Endothelial cell of umbilical vein (primary cell): ENCODE measurements at regions not wholly inside any gene's neighbourhood (a gene's known extent, or its start where the extent isn't known, plus 50 kb on each side); places are given as distances from the start of the nearest gene placed in this dataset.

ENCODE experiments used
- BruUV-seq: library from RNA; stranded (reverse); fragments of 400-500 nt; replicated peaks from 2 replicates; lab custom pipeline; 2021; lab: Mats Ljungman, UMichigan
- CTCF ChIA-PET: fragments of 300-600, 350-600 bp; sonication (Branson Sonifier 250); formaldehyde crosslinking; loops from one replicate; lab custom pipeline; 2021; ENCODE audit warnings: antibody characterized with exemption, inconsistent platforms; lab: Charles Lee
- POLR2A ChIA-PET: fragments of 300-600, 350-600 bp; sonication (Branson Sonifier 250); formaldehyde crosslinking; loops from one replicate; lab custom pipeline; 2021; ENCODE audit warnings: antibody characterized with exemption, inconsistent platforms; lab: Charles Lee
- DNase-seq: peaks from one replicate; pipeline ENCODE4 v3.0.0-alpha.2; 2011; ENCODE audit warnings: low read depth, low spot score
- FAIRE-seq: peaks from 2 replicates; lab custom pipeline; 2011; peaks lifted over from hg19 to GRCh38; lab: Jason Lieb, UNC
- H2AFZ ChIP-seq: 2 replicates; pipeline ENCODE4 v1.6.0; 2012; ENCODE audit warnings: low read depth, low read length, control low read depth, inconsistent platforms
- H3K27ac ChIP-seq: 2 replicates; pipeline ENCODE4 v1.5.1; 2011; ENCODE audit warnings: low read depth, mild to moderate bottlenecking, control low read depth, low read length, moderate library complexity; ENCODE audit not compliant: insufficient read depth
- H3K27me3 ChIP-seq, 2 experiments: 2 replicates each; pipeline versions ENCODE4 v1.6.0 to v1.6.1; 2011; ENCODE audit warnings: low read length in 2 of 2, mixed read lengths in 1 of 2; ENCODE audit not compliant: control insufficient read depth in 2 of 2, insufficient read depth in 2 of 2
- H3K36me3 ChIP-seq, 2 experiments: 2 replicates in 1 of 2; 3 replicates in 1 of 2; pipeline ENCODE4 v1.5.1; 2011; ENCODE audit warnings: low read length in 2 of 2, mild to moderate bottlenecking in 1 of 2, moderate library complexity in 1 of 2; ENCODE audit not compliant: control insufficient read depth in 2 of 2, insufficient read depth in 2 of 2; ENCODE audit errors: extremely low read depth in 1 of 2
- H3K4me1 ChIP-seq: 3 replicates; pipeline ENCODE4 v1.5.1; 2011; ENCODE audit warnings: mild to moderate bottlenecking, low read length; ENCODE audit not compliant: control insufficient read depth, insufficient read depth; ENCODE audit errors: extremely low read depth
- H3K4me2 ChIP-seq: 2 replicates; pipeline ENCODE4 v1.6.1; 2011; ENCODE audit warnings: low read length, control low read depth, mixed read lengths; ENCODE audit not compliant: insufficient read depth
- H3K4me3 ChIP-seq, 3 experiments: fragments of 200-600 bp in 1 of 3; sonication (generic), shearing (Covaris generic) in 1 of 3; replicated peaks in 1 of 3; 2 replicates each; pipeline ENCODE4 v1.5.1; 2011 to 2016; ENCODE audit warnings: control low read depth in 3 of 3, low read length in 3 of 3, mild to moderate bottlenecking in 2 of 3, inconsistent platforms in 1 of 3, low read depth in 1 of 3, moderate library complexity in 1 of 3; ENCODE audit not compliant: insufficient read depth in 1 of 3
- H3K79me2 ChIP-seq: 2 replicates; pipeline ENCODE4 v1.6.0; 2012; ENCODE audit warnings: low read length, inconsistent platforms; ENCODE audit not compliant: control insufficient read depth, insufficient read depth
- H3K9ac ChIP-seq: replicated peaks from 2 replicates; pipeline ENCODE3; 2011; ENCODE audit warnings: low read length, control low read depth; ENCODE audit not compliant: insufficient read depth; ENCODE audit errors: extremely low read depth
- H3K9me1 ChIP-seq: replicated peaks from 3 replicates; pipeline ENCODE4 v1.6.0; 2011; ENCODE audit warnings: mild to moderate bottlenecking, low read length; ENCODE audit not compliant: control insufficient read depth, insufficient read depth; ENCODE audit errors: extremely low read depth
- H3K9me3 ChIP-seq: replicated peaks from 2 replicates; pipeline ENCODE4 v1.5.1; 2012; ENCODE audit warnings: low read length, inconsistent platforms; ENCODE audit not compliant: control insufficient read depth, insufficient read depth
- H4K20me1 ChIP-seq: replicated peaks from 2 replicates; pipeline ENCODE3; 2011; ENCODE audit warnings: mild to moderate bottlenecking, low read length; ENCODE audit not compliant: control insufficient read depth, insufficient read depth; ENCODE audit errors: extremely low read depth
- EZH2 ChIP-seq: IDR thresholded peaks from 2 replicates; pipeline ENCODE4 v1.6.1; 2012; ENCODE audit warnings: borderline replicate concordance, low read depth, mild to moderate bottlenecking, moderate library complexity, low read length, inconsistent platforms; ENCODE audit not compliant: severe bottlenecking
- FOS ChIP-seq: IDR thresholded peaks from 2 replicates; pipeline ENCODE4 v1.6.1; 2011; ENCODE audit warnings: mild to moderate bottlenecking, low read length, moderate library complexity, borderline replicate concordance; ENCODE audit not compliant: insufficient read depth
- GATA2 ChIP-seq: IDR thresholded peaks from 2 replicates; pipeline ENCODE4 v1.7.0; 2011; ENCODE audit warnings: low read depth, mild to moderate bottlenecking, moderate library complexity, mixed read lengths, low read length; ENCODE audit not compliant: insufficient read length, insufficient read depth
- JUN ChIP-seq: IDR thresholded peaks from 2 replicates; pipeline ENCODE4 v1.6.1; 2011; ENCODE audit warnings: borderline replicate concordance, low read depth; ENCODE audit not compliant: insufficient read length, insufficient read depth
- MYC ChIP-seq: IDR thresholded peaks from one replicate; pipeline ENCODE4 v1.6.1; 2011; ENCODE audit warnings: mild to moderate bottlenecking, low read depth, low read length
- POLR2A ChIP-seq: IDR thresholded peaks from 2 replicates; pipeline ENCODE4 v1.6.1; 2012; ENCODE audit warnings: low read depth, mild to moderate bottlenecking, control low read depth, low read length
- POLR2AphosphoS5 ChIP-seq: IDR thresholded peaks from 2 replicates; pipeline ENCODE4 v1.6.1; 2012; ENCODE audit warnings: low read depth, mild to moderate bottlenecking, control low read depth, low read length, moderate library complexity; ENCODE audit not compliant: insufficient read depth
- dilution Hi-C: fragments of 300-500 bp; cut with MboI; formaldehyde crosslinking; loops from one replicate; pipeline ENCODE4 v1.15.0; 2019; ENCODE audit warnings: low sequenced_read_pairs; ENCODE audit not compliant: extremely low pct_ligation_motif_present
- intact Hi-C: fragments of 100-400 bp; cut with micrococcal nuclease; formaldehyde crosslinking; loops from one replicate; pipeline ENCODE4 v1.10.0; 2022
- TF ChIP-seq, protein P1 (sequence below): IDR thresholded peaks from 2 replicates; pipeline ENCODE4 v1.6.1; 2011; ENCODE audit not compliant: insufficient read depth, insufficient read length
- TF ChIP-seq, protein P2 (sequence below), 2 donors: IDR thresholded peaks; 1 replicate in 1 of 2; 2 replicates in 1 of 2; pipeline ENCODE4 v1.5.1; 2011; ENCODE audit warnings: low read length in 2 of 2, mild to moderate bottlenecking in 2 of 2, moderate library complexity in 2 of 2, control low read depth in 1 of 2, inconsistent platforms in 1 of 2, low read depth in 1 of 2; ENCODE audit not compliant: insufficient read depth in 1 of 2; ENCODE audit errors: extremely low read depth in 1 of 2

DNA sequence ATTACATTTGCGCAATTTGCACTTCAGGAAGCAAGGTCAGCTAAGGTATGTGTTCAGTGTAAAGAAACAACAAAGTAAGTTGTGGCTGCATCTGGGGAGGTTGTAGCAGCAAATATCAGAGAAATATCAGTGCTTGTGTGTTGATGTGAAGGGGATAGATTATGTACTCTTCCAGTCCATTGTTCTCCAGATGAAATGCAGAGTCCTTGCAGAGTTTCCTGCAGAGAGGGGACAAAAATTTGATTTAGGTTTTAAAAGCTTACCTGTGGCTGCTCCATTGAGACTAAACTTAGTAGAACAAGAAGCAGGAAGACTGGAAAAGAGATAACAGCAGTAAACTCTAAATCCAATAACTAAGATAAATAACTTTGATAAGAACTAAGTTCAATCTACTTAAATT is 952.2 kb downstream of the CDH18 start:
- no peak overlapping the region for H3K4me2 ChIP-seq
- intact Hi-C loops (no loop called here), dilution Hi-C loops (no loop called here)
- H3K36me3 ChIP-seq = no peaks in the 10 kb centered on the region
- H3K9ac ChIP-seq = no peak overlapping the region
- no peaks in the 10 kb centered on the region for H4K20me1 ChIP-seq
- TF ChIP-seq MYC (no peak), POLR2A (no peak), FOS (no peak), EZH2 (no peak), GATA2 (no peak)
- TF ChIP-seq, protein P1, sequence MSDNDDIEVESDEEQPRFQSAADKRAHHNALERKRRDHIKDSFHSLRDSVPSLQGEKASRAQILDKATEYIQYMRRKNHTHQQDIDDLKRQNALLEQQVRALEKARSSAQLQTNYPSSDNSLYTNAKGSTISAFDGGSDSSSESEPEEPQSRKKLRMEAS = no peak
- H3K4me3 ChIP-seq = no peak overlapping the region
- FAIRE-seq = no peak
- BruUV-seq = no TSS peak
- H2AFZ ChIP-seq = no peak overlapping the region
- ChIA-PET POLR2A (no interaction called here), CTCF (no interaction called here)
- no peaks in the 10 kb centered on the region for H3K27me3 ChIP-seq
- no peak overlapping the region for H3K27ac ChIP-seq
- H3K9me3 ChIP-seq = no peaks in the 10 kb centered on the region
- H3K9me1 ChIP-seq = no peaks in the 10 kb centered on the region
- no peaks in the 10 kb centered on the region for H3K79me2 ChIP-seq
- H3K4me1 ChIP-seq = no peaks in the 10 kb centered on the region
- no peak for DNase-seq

DNA sequence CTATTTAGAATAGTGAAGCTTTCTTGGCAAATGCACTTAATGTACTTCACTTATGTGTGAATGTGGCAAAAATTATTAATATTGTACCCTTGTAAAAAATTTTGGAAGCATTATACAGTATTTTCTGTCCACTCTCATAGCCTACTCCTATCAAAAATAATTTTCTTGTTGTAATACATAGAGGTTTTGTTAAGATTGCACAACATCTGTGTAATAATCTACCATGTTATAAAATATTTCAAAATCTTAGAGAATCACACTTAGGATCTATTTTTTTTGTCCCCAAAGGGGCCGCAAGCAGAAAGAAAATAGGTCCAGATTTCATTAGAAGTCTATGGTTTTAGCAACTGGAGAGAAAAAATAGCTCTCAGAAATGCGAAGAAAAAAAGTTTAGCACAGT is 945.9 kb downstream of the CDH18 start:
- dilution Hi-C loops = no loop called here
- H3K4me2 ChIP-seq = no peak overlapping the region
- TF ChIP-seq GATA2 (no peak), FOS (no peak), EZH2 (no peak), POLR2A (no peak), MYC (no peak), POLR2AphosphoS5 (no peak), JUN (no peak)
- TF ChIP-seq, protein P2, sequence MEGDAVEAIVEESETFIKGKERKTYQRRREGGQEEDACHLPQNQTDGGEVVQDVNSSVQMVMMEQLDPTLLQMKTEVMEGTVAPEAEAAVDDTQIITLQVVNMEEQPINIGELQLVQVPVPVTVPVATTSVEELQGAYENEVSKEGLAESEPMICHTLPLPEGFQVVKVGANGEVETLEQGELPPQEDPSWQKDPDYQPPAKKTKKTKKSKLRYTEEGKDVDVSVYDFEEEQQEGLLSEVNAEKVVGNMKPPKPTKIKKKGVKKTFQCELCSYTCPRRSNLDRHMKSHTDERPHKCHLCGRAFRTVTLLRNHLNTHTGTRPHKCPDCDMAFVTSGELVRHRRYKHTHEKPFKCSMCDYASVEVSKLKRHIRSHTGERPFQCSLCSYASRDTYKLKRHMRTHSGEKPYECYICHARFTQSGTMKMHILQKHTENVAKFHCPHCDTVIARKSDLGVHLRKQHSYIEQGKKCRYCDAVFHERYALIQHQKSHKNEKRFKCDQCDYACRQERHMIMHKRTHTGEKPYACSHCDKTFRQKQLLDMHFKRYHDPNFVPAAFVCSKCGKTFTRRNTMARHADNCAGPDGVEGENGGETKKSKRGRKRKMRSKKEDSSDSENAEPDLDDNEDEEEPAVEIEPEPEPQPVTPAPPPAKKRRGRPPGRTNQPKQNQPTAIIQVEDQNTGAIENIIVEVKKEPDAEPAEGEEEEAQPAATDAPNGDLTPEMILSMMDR (IDR thresholded peaks at IDR 0.05; ENCODE audit: extremely low read depth in 1 of 2, insufficient read depth in 1 of 2, low read depth in 1 of 2, low read length in 2 of 2) = no peak
- TF ChIP-seq, protein P1 = no peak
- H4K20me1 ChIP-seq = no peaks in the 10 kb centered on the region
- H3K27ac ChIP-seq = no peak overlapping the region
- H2AFZ ChIP-seq = no peak overlapping the region
- no peaks in the 10 kb centered on the region for H3K36me3 ChIP-seq
- DNase-seq (no peak), FAIRE-seq (no peak)
- H3K9me1 ChIP-seq = no peaks in the 10 kb centered on the region
- ChIA-PET POLR2A (no interaction called here), CTCF (no interaction called here)
- no peaks in the 10 kb centered on the region for H3K4me1 ChIP-seq
- no peaks in the 10 kb centered on the region for H3K79me2 ChIP-seq
- H3K4me3 ChIP-seq = no peak overlapping the region
- H3K9ac ChIP-seq = no peak overlapping the region
- intact Hi-C loops = no loop called here
- no TSS peak for BruUV-seq
- peaks cover 4% of the 10 kb centered on the region for H3K9me3 ChIP-seq
- no peaks in the 10 kb centered on the region for H3K27me3 ChIP-seq
